SU-DHL-6 (cell line): ENCODE measurements at regions not wholly inside any gene's neighbourhood (a gene's known extent, or its start where the extent isn't known, plus 50 kb on each side); places are given as distances from the start of the nearest gene placed in this dataset.

Experiments
- CTCF ChIP-seq: fragments of 200-600 bp; sonication (generic); IDR thresholded peaks from one replicate; pipeline ENCODE4 v1.5.1; 2017; ENCODE audit warnings: antibody characterized with exemption, mild to moderate bottlenecking, low read length, moderate library complexity; ENCODE audit not compliant: insufficient read depth, poor library complexity, severe bottlenecking
- EZH2phosphoT487 ChIP-seq: fragments of 200-600 bp; sonication (generic), shearing (Covaris generic); conservative IDR thresholded peaks from 2 replicates; pipeline ENCODE4 v1.6.1; 2018; ENCODE audit warnings: mild to moderate bottlenecking, antibody characterized with exemption, low read length, moderate library complexity, mixed read lengths

- TF ChIP-seq CTCF (no peak), EZH2phosphoT487 (no peak)
Measured at GRCh38 chr4:75137302-75137701, 204.4 kb downstream of the PARM1 start.
